ENCODE measurements at regions not wholly inside any gene's neighbourhood (a gene's known extent, or its start where the extent isn't known, plus 50 kb on each side); places are given as distances from the start of the nearest gene placed in this dataset.
"Not testable (repeated sequence)": the region's sequence is repeated elsewhere in the genome, so short reads cannot be mapped to it uniquely, and the experiment has no call there.

DNA sequence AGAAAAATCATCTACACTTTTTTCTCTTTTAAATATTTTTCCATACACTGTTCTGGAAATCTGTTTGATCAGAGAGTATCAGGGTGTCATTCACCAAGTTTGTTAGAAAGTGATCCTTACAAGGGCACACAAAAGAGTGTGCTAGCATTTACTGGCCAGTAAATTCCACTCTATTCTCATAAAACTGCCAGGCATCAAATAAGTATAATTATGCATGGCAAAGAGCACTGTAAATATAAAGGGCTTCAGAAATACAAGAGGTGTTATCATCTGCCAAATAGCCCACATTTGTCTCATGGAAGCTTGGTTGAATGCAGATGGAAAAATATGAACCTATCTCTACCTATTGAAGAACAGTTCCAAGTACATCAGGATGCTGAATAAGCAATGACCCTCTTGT is 847.3 kb upstream of the ACVR2A start:
- no peak overlapping the region for H3K4me3 ChIP-seq (ENCODE audit: low read depth, low read length)
- no peak for DNase-seq (ENCODE audit: low read depth)

DNA sequence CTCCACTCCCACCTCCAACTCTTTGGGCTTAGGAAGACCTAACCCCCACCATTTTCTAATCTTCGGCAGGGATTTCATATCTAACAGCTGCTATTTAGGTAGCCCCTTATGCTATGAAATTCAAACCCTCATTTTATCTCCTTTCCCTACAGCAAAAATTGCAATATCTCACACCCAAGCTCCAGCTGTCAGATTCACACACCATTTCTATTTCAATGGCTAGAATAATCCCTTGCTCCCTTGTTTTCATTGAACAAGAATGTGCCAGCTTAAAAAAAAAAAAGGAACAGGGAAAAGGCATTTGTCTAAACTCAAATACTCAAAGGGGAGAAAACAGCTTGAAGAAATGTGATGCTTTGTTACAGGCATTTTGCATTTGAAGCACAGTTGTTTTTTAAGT is 850.6 kb upstream of the ACVR2A start:
- no peak for DNase-seq (ENCODE audit: low read depth)
- no peak overlapping the region for H3K4me3 ChIP-seq (ENCODE audit: low read depth, low read length)

DNA sequence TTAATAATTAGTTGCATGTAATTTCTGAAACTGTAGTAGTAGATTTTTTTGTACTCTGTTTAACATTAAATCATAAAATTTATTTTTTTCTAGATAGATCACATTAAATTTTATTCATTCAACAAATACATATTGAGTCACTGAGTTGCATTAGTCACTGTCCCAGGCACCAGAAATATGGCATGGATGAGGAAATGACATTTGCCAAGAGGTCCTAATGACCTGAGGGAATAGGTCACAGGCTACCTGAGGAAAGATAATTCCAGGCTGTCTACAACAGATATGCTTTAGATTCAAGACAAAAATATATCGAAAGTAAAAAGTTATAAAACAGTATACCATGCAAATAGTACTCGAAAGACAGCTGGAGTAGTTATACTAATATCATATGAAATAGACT is 852.4 kb upstream of the ACVR2A start:
- H3K4me3 ChIP-seq (ENCODE audit: low read depth, low read length), result no peak overlapping the region
- no peak for DNase-seq (ENCODE audit: low read depth)

DNA sequence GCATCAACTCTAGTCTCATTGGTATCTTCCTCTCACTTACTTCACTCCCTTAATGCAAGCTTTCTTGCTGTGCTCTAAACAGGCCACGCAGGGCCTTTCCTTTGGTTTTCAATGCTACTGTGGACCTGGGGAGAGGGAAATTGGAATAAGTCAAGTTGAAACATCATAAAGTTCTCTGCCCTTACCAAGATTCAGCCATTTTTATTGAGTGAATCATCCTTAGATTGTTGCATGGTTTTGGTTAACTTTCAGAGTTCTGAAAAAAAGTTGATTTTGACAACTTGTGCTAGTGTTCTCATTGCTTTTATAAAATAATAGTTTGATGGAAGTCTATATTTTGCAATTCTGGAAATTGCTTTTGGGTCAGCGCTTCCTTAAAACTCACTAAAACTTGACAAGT is 852.8 kb upstream of the ACVR2A start:
- no peak for DNase-seq (ENCODE audit: low read depth)
- no peak overlapping the region for H3K4me3 ChIP-seq (ENCODE audit: low read depth, low read length)

DNA sequence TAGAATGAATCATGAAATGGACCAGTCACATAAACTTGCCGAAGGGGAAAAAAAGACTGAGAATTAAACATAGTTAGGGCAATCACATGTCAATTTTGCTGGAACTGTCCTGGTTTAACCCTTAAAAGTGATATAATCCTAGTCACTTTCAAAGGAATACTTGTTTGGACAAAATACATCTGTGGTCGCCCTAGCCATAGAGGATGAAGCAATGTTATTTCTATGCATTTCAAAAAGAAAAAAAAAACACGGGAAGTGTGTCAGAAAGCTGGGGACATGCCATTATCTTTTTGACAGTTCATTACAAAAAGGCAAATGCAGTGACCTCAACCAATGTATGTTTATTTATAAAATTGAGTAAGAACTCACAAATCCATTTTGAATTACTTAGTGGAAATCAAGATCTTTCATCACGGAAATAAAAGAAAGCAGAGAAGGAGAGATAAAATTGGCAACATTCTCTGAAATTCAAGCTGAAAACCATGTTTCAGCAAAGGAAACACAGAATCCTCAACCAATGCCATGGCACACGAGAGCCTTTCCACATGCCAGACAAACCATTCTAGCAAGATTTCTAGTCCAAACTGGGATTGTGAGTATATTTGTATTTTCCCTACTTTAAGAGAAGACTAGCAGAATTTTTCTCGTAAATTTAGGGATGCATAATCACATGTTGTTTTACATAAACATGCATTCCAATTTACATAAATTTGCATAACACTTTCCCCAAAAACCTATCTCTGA is 854.3 kb upstream of the ACVR2A start:
- peak; percentile 31 for DNase-seq (ENCODE audit: low read depth)
- no peak overlapping the region for H3K4me3 ChIP-seq (ENCODE audit: low read depth, low read length)

DNA sequence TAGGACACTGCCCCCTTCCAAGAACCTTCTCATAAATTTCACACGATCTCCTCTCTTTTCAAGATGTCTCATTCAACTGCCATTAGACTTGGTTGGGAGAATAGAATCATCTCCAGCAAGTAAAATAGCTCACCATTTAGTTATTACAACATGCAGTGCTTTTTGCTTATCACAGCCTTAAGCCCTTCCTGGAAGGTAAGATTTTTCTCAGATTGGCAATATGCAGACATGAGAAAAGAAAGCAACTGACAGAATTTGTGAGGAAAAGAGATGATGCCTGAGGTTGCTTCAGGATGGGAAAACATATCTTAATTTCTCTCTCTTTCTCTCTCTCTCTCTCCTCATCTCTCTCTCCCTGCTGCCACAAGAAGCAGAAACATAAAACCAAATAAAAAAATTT is 855.1 kb upstream of the ACVR2A start:
- no peak for DNase-seq (ENCODE audit: low read depth)
- H3K4me3 ChIP-seq (ENCODE audit: low read depth, low read length), result no peak overlapping the region

DNA sequence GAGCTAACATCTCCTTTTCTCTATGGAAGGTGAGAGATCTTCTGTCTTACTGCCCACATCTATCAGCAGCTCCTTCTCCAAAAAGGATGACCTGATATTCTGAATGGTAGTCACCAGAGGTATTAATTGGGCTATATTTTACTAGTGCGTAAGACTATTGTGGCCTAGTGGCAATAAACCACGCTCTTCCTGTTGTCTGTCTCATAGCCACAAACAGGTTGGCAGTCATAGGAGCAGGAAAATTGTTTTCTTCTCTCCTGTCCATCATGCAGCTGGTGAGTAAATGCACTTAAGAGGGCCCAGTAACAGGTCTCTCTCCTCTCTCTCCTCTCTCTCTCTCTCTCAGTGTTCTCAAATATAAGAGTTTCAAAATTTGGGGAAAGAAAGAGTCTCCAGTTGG is 856.8 kb upstream of the ACVR2A start:
- DNase-seq (ENCODE audit: low read depth), result no peak
- no peak overlapping the region for H3K4me3 ChIP-seq (ENCODE audit: low read depth, low read length)

DNA sequence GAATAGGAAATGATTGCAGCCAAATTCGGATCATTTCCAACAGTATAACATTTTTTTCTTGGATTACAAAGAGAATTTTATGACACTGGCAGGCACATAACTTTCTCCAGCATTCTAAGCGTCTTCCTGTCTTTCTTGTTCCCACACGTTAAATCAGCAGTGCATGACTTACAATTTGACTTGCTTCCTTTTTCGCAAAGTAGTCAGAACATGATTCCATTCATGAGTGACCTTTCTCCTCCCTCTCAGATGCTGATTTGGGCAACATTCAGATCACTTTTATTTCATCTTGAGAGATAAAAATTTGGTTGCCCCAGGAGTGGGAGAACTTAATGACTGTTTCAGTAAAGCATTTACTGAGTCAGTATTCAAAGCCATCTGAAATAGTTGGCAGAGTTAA is 858.7 kb upstream of the ACVR2A start:
- DNase-seq (ENCODE audit: low read depth), result peak; percentile 16
- no peak overlapping the region for H3K4me3 ChIP-seq (ENCODE audit: low read depth, low read length)

DNA sequence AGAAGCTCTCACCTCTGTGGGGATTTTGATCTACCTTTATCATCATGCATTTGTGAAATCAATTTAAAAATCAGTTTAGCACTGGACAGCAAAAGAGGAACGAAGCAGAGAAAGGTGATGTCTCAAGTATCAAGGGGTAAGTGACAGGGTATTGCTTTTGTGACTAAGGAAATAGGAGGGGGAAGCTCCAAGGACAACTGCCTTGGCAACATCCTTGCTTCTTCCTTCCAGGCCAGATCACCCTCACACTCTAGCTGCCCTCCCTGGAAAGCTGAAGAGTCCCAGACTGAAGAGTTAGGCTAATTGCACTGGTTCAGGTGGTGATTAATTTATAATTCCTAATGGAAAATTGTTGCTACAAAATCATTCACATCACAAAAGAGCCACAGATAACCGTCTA is 859.1 kb upstream of the ACVR2A start:
- DNase-seq (ENCODE audit: low read depth), result no peak
- H3K4me3 ChIP-seq (ENCODE audit: low read depth, low read length), result no peak overlapping the region

DNA sequence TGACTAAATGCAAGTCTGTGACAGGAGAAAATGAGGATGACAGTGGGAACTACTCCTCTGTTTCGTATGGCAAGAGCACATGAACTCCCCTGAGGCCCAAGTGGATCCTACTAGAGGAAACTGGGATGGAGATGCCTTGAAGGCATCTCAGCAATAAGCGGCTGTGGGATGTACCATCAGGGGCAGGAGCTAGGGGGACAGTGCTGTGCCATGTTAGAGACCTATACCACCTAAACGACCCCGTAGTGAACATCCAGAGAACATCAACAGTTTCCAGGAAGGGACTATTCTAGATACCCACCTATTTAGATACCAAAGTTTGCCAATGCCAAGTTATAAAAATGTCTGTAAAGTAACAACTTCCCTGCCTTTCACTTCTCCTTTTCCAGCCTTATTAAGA is 860.8 kb upstream of the ACVR2A start:
- H3K4me3 ChIP-seq (ENCODE audit: low read depth, low read length), result no peak overlapping the region
- DNase-seq (ENCODE audit: low read depth), result no peak

DNA sequence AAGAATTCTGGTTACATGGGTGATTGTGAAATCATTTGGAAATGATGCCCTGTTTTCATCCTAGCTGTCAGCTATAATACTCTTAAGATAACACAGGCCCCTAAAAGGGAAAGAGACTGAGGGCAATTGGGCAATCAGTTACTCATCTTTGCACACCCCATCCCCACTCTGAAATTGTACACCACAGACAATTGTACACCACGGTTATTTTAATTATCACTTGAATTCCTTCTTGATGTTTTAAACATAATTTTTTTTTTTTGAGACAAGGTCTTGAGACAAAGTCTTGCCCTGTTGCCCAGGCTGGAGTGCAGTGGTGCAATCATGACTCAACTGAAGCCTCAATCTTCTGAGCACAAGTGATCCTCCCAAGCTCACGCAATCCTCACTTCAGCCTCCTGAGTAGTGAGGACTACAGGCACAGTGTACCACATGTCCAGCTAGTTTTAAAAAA is 862.4 kb upstream of the ACVR2A start:
- H3K4me3 ChIP-seq (ENCODE audit: low read depth, low read length), result no peak overlapping the region
- DNase-seq (ENCODE audit: low read depth), result peak; percentile 74

DNA sequence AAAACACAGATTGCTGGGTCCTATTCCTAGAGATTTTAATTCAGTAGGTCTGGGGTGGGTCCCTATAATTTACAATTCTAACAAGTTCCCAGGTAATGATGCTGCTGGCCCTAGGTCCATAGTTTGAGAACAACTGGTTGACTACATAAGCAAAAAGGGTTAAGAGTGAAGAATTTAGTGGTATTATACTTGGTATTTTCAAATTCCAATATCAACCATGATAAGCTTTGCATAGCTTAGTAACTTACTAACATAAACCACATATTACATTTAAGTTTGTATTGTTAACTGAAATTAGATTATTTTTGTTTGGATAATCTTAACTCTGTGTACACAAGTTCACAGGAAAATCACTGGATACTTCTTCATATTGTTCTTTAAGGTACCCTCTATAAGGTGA is 862.9 kb upstream of the ACVR2A start:
- no peak overlapping the region for H3K4me3 ChIP-seq (ENCODE audit: low read depth, low read length)
- no peak for DNase-seq (ENCODE audit: low read depth)

DNA sequence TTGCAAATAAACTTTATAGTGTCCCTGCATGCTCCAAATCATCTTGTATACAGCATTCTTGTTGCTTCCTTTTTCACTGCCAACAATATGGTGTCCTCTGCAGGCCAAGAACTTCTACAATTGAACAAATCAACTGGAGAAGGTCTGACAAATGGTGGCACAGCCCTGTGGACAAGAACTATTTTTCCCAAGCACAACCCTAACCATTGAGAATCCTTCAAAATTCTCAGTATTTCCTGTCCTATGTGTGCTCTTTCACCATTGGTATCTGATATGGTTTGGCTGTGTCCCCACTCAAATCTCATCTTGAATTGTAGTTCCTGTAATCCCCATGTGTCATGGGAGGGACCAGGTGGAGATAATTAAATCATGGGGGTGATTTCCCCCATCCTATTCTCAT is 865.1 kb upstream of the ACVR2A start:
- no peak for DNase-seq (ENCODE audit: low read depth)
- no peak overlapping the region for H3K4me3 ChIP-seq (ENCODE audit: low read depth, low read length)

DNA sequence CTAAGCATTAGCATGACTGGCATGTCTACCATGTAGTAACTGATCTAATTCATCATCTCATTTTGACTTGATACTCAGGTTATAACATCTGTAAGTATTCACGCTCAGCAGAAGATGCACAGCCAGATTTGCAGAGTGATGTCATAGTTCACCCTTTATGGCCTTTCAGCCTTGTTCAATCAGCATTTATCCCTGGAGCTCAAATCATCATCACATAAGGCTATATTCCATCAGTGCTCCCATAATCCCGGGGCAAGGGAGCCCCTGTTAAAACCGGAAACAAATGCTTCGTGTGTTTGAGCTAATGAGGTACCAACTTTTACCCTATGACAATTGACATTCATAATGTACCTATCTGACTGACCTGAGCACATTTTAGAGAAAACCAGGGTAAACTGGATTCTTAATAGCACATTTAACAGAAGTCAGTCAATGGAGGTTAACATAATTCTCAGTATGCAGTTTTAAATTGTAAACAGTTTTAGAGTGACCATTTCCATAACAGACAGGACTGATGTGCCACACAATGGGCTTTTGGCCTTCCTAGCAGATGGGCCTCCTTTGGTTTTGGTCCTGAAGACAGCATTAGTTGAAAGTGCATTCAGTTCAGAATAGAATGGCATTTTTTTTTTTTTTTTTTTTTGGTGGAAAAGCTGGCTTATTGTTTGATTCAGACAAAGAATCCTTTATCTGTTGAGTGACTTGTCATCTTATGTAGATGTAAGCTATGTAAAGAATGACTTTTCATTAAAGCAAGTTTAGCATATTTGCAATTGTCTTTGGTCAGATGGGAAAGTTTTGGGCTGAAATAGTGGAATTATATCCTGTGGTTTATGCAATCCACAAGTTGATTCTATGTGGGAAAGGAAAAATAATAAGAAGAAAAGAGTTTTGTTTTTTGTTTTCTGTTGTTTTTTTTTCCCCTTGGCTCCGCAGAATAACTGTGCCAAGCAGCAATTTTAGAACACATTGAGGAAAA is 866.0 kb upstream of the ACVR2A start:
- H3K4me3 ChIP-seq (ENCODE audit: low read depth, low read length), result no peak overlapping the region
- DNase-seq (ENCODE audit: low read depth), result no peak

DNA sequence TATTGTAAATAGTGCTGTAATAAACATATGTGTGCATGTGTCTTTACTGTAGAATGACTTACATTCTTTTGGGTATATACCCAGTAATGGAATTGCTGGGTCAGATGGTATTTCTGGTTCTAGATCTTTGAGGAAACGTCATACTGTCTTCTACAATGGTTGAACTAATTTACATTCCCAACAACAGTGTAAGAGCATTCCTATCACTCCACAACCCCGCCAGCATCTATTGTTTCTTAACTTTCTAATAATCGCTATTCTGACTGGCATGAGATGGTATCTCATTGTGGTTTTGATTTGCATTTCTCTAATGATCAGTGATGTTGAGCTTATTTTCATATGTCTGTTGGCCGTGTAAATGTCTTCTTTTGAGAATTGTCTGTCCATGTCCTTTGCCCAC is 873.8 kb upstream of the ACVR2A start:
- not testable (repeated sequence) for DNase-seq (ENCODE audit: low read depth); H3K4me3 ChIP-seq (ENCODE audit: low read depth, low read length)

DNA sequence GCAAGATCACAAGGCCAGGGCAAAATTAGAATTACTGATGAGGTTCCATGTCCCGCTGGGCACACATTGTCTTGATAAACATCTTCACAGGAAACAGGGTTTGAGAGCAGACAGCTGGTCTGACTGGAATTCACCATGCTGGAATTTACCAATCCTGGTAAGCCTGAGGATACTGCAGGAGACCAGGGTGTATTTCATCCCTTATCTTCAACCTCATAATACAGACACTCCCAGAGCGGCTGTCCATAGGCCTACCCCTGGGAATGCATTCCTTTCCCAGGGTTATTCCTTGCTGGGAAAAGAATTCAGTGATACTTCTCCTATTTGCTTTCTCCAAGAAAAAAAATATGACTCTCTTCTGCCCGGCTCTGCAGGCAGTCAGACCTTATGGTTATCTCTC is 875.1 kb upstream of the ACVR2A start:
- DNase-seq (ENCODE audit: low read depth); H3K4me3 ChIP-seq (ENCODE audit: low read depth, low read length): not testable (repeated sequence)

DNA sequence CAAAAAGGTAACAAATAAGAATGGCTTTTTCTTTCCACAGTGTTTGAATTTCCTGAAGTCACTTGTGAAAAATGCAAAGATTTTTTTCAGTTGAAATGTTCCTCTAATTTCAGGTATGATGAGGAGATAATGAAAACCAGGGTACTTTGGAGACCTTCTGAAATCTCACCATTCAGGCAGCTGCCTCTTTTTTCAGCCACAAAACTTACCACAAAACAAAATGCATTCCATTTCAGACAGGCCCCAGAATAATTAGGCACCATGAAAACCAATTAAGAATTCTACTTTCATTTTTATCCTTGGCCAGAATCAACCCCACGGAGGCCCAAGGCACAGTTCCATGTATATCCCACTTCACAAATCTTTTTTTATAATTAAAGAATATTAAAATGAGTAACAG is 880.3 kb upstream of the ACVR2A start:
- no peak for DNase-seq (ENCODE audit: low read depth)
- H3K4me3 ChIP-seq (ENCODE audit: low read depth, low read length), result no peak overlapping the region

DNA sequence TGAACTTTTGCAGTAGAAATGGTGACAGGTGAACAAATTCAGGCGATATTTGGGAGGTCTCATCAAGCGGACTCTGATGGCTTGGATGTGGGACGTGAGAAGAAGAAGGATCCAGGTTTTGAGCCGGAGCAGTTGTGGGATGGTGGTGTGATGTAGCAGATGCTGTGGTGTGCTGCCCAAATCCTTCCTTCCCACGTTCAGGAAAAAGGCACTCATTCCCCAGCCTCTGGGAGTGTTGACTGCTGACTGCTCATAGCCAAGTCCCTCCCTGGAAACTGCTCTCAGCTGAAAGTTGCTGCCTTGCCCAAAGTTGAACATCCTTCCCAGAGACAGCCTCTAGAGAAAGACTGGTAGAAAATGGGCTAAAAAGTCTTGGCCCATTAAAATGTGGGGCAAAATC is 890.3 kb upstream of the ACVR2A start:
- H3K4me3 ChIP-seq (ENCODE audit: low read depth, low read length), result no peak overlapping the region
- DNase-seq (ENCODE audit: low read depth), result no peak

DNA sequence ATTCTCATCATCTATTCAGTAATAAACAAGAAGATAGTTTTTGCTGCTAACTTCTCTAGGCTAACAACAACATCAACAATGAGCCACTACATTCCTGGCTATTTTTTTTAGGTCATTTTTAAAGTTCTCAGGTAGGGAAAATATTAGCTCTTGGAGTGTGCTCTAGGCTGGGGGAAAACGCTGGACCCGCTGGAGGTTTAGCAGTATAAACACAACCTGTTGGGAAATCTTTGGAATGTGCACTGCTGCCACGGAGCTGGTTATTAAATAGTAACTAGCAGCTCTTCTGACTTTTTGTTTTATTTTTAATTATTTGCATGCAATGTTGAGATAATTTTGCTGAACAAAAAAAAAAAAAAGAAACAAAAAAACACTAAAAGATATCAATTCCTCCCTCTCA is 892.1 kb upstream of the ACVR2A start:
- DNase-seq (ENCODE audit: low read depth), result no peak
- no peak overlapping the region for H3K4me3 ChIP-seq (ENCODE audit: low read depth, low read length)

DNA sequence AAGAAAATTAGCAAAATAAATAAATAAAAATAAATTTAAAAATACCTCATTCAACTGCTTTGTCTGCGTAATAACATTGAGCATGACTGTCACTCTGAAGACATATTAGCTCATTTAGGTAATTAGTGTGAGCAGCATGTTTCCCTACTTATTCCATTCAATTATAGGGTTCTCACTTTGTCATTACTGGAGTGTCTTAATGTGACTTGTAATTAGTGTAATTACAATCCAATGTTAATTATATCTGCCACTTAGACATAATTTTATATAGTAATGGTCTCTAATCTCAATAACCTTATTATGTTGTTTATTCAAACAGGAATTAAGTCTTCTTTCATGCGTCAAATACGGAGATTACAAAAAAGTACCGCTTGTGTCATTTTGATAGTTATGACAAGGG is 893.9 kb upstream of the ACVR2A start:
- DNase-seq (ENCODE audit: low read depth), result no peak
- no peak overlapping the region for H3K4me3 ChIP-seq (ENCODE audit: low read depth, low read length)

DNA sequence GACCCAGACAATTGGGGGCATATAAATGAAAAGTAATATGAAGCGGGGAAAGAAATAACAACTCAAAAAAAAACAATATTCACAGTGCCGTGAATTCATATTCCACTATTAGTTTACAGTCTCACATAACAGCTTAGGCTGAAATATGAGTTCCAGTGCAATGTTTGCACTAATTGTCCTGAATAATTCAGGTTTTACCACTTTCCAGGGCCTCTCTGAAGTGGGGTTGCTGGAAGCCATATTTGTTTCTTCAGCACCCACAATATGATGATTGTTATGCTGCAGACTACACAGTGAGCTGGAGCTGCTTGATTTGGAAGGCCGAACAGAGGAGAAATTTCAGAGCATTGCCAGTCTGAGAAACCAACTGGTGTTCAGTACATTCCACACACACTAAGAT is 894.5 kb upstream of the ACVR2A start:
- no peak for DNase-seq (ENCODE audit: low read depth)
- H3K4me3 ChIP-seq (ENCODE audit: low read depth, low read length), result no peak overlapping the region

Data from skeletal muscle cell (primary cell).